HT-29 (cell line): ENCODE measurements at regions not wholly inside any gene's neighbourhood (a gene's known extent, or its start where the extent isn't known, plus 50 kb on each side); places are given as distances from the start of the nearest gene placed in this dataset.
"Not testable (repeated sequence)": the region's sequence is repeated elsewhere in the genome, so short reads cannot be mapped to it uniquely, and the experiment has no call there.

Source experiments
- DNase-seq: peaks from one replicate; pipeline ENCODE4 v3.0.0-alpha.2; 2015; ENCODE audit warnings: low spot score

DNA sequence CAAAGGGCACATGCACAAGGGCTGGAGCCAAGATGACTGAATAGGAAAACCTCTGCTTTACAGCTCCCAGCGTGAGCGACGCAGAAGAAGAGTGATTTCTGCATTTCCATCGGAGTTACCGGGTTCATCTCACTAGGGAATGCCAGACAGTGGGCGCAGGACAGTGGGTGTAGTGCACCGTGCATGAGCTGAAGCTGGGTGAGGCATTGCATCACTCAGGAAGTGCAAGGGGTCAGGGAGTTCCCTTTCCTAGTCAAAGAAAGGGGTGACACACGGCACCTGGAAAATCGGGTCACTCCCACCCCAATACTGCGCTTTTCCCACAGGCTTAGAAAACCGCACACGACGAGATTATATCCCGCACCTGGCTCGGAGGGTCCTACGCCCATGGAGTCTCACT lies 64.5 kb upstream of the HTR1E start:
- not testable (repeated sequence) for DNase-seq

DNA sequence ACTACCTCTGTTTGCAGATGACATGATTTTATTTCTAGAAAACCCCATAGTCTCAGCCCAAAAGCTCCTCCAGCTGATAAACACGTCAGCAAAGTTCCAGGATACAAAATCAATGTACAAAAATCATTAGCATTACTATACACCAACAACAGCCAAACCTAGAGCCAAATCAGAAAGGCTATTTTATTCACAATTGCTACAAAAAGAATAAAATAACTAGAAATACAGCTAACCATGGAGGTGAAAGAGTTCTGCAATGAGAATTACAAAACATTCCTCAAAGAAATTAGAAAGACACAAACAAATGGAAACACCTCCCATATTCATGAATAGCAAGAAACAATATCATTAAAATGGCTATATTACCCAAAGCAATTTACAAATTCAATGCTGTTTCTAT lies 65.6 kb upstream of the HTR1E start:
- no peak for DNase-seq

- DNase-seq = no peak
Measured at GRCh38 chr6:86869500-86869899, 67.8 kb upstream of the HTR1E start.

- DNase-seq = no peak
Measured at GRCh38 chr6:86859513-86859912, 77.8 kb upstream of the HTR1E start.

- DNase-seq = no peak
Measured at GRCh38 chr6:86858970-86859369, 78.4 kb upstream of the HTR1E start.

DNA sequence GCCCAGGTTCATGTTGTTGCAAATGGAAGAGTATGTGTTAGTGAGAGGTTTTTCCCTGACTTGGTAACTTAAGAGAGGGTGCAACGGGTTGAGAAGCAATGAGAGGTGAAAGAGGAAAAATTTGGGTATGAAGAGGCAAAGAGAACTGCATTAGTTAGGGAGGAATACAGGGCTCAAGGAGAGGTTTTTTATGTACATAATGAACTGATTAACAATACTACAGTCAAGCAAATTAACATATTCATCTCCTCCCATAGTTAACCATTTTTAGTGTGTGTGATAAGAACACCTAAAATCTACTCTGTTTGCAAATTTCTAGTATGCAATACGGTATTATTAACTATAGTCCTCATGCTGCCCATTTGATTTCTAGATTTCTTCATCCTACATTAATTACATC lies 79.5 kb upstream of the HTR1E start:
- no peak for DNase-seq

- DNase-seq = peak; percentile 71
Measured at GRCh38 chr6:86856937-86857563, 80.3 kb upstream of the HTR1E start.

DNA sequence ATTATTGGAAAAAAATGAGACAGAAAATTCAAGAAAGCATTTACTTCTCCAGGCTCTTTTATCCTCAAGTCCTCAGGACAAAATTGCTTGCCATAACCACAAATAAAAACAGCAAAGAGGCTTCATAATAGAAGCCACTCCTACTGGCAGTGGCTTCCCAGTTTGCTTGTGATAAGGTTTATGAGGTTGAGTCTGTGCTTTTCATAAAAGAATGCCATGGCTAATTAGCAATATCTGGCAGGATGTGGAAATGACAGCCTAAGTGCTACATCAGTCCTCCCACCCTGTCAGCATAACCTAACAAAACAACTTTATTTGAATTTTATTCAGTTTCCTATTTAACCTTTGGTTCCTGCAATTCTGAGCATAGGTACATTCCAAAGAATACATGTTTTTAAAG lies 80.9 kb upstream of the HTR1E start:
- DNase-seq = no peak

DNA sequence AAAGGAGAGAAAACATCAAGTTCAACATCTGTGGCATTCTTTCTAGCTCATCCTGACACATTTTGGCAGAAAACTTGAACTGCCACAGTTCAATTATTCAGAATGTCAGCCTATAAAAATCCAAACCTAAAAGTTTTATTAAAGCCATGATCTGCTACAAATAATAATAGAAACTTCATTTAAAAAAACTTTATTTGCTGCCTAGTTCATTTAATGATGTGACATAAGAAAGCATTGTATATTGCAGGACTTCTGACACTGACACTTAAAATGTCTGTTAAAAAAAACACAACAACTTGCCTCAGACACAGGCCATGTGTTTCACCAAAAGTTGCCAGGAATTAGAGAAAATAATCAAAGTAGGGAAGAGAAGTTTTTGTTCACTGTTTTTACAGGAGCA lies 88.3 kb upstream of the HTR1E start:
- no peak for DNase-seq

GRCh38 chr6:86832686-86833085 lies 104.6 kb upstream of the HTR1E start:
- no peak for DNase-seq

GRCh38 chr6:86825436-86825835 lies 111.9 kb upstream of the HTR1E start:
- DNase-seq = no peak

GRCh38 chr6:86822747-86823146 lies 114.6 kb upstream of the HTR1E start:
- DNase-seq = no peak

GRCh38 chr6:86820750-86821149 lies 116.6 kb upstream of the HTR1E start:
- DNase-seq = no peak

GRCh38 chr6:86793649-86794048 lies 143.7 kb upstream of the HTR1E start:
- DNase-seq = no peak

GRCh38 chr6:86791476-86791875 lies 145.9 kb upstream of the HTR1E start:
- no peak for DNase-seq

DNA sequence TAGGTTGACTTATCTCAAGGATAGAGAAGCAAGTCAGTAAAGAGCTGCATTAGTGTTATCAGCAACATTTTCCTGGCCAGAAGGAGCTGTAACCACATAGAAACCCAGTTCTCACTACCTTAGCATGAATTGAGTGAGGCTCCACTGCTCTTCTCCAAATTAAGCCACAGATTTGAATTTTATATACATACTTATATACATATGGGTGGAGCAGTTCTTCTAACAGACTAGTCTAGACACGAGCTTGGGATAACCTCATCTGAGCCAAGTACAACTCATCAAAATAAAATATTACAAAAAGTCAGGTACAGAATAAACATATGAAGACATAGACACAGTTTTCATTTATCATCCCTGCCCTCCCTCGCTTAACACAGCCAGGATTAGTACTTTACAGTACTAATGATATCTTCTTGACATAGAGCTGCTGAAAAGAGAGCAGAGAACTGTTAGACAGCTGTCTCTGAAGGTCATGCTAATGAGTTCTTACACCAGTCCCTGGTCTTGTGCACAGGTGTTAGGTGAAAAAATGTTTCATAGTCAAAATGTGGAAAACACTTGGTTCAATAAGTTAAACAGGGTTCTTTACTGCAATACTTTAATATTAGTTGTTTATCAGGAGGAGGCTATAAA lies 147.4 kb upstream of the HTR1E start:
- DNase-seq = no peak

GRCh38 chr6:86782328-86782727 lies 155.0 kb upstream of the HTR1E start:
- DNase-seq = no peak

- no peak for DNase-seq
Measured at GRCh38 chr6:86780923-86781322, 156.4 kb upstream of the HTR1E start.

- no peak for DNase-seq
Measured at GRCh38 chr6:86775893-86776292, 161.4 kb upstream of the HTR1E start.

DNA sequence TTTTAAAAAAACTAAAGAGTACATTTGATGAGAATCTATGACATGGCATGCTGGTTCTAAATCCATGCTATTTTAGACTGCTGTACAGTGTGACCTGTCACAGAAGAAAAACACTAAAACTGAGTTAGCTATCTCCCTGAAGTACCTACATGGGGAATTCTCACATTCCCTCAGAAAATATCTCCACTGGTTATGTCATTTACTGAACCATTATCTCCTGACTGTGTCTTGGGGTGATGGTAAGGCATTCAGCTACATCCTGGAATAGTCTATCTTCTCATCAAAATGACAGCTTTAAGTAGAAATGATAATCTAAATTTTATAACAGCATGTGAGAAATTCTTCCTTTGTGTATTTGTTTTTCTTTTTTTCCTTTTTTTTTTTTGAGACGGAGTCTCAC lies 172.1 kb upstream of the HTR1E start:
- DNase-seq = no peak

GRCh38 chr6:86759953-86760352 lies 177.4 kb upstream of the HTR1E start:
- DNase-seq = not testable (repeated sequence)

DNA sequence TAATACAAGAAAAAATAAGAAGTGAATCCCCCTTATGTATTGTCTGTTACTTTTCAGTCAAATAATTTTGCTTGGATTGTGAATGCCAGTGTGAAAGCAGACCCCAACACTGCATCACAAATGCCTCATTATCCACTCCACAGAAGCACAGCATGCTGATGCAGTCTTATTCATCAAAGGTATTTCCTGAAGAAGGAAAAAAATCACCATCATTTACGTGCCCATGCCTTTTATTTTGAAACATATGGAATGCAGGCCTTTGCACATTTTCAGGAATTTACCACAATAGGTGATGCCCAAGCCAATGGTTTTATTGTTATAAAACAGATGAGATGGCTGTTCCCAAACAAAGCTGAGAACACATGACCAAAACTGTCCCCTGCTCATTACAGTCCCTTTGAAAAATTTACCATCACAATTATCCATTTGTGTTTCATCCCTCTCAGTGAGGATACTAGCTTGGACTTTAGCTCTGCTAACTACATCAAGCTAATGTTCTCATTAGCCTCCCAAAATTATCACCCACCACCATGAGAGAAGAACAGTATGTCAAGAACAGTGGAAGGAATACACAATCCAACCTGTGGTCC lies 180.6 kb upstream of the HTR1E start:
- no peak for DNase-seq

DNA sequence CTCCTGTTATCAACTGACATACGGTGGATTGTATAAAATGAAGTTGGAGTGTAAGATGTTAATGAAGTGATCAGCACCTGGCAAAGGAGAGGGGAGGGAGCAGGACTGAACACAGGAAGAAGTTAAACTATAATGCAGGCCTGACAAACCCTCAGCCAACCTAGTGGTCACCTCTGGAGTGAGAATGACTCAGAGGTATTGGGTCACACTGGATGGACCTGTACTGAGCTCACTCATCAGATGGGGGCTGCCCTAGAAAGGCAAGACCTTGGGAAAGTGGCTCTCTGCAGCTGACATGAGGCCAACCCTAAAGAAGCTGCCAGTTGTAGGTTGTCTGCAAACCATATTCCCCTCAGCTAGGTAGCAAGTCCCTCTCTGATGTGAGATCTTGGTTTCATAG lies 193.3 kb upstream of the HTR1E start:
- no peak for DNase-seq
